KMS-11 (cell line): ENCODE measurements at regions not wholly inside any gene's neighbourhood (a gene's known extent, or its start where the extent isn't known, plus 50 kb on each side); places are given as distances from the start of the nearest gene placed in this dataset.

ENCODE experiments used
- H2AFZ ChIP-seq: fragments of 200-600 bp; sonication (generic); 2 replicates; pipeline ENCODE4 v1.6.1; 2016; ENCODE audit warnings: antibody characterized with exemption, mixed run types, low read depth
- H3K27ac ChIP-seq: fragments of 200-600 bp; sonication (generic); 2 replicates; pipeline ENCODE4 v1.6.1; 2016; ENCODE audit warnings: mild to moderate bottlenecking, mixed run types
- H3K27me3 ChIP-seq: fragments of 200-600 bp; sonication (generic); 2 replicates; pipeline ENCODE4 v1.6.1; 2017; ENCODE audit warnings: mild to moderate bottlenecking, low read depth, mixed run types, moderate library complexity; ENCODE audit not compliant: insufficient read depth
- H3K36me3 ChIP-seq: fragments of 200-600 bp; sonication (generic); 2 replicates; pipeline ENCODE4 v1.6.1; 2017; ENCODE audit warnings: mild to moderate bottlenecking, mixed run types; ENCODE audit not compliant: insufficient read depth
- H3K4me1 ChIP-seq: fragments of 200-600 bp; sonication (generic); 2 replicates; pipeline ENCODE4 v1.6.1; 2016; ENCODE audit warnings: mild to moderate bottlenecking, low read depth, mixed run types; ENCODE audit not compliant: poor library complexity, severe bottlenecking
- H3K4me2 ChIP-seq: fragments of 200-600 bp; sonication (generic); 2 replicates; pipeline ENCODE4 v1.7.0; 2016; ENCODE audit warnings: mild to moderate bottlenecking, mixed run types
- H3K4me3 ChIP-seq: fragments of 200-600 bp; sonication (generic); IDR thresholded peaks from 2 replicates; pipeline ENCODE4 v1.6.1; 2017; ENCODE audit warnings: low read depth, low read length, mixed read lengths; ENCODE audit not compliant: insufficient read depth
- H3K79me2 ChIP-seq: fragments of 200-600 bp; sonication (generic); 2 replicates; pipeline ENCODE4 v1.6.1; 2016; ENCODE audit warnings: low read depth, mixed run types; ENCODE audit not compliant: insufficient read depth
- H3K9ac ChIP-seq: fragments of 200-600 bp; sonication (generic); 2 replicates; pipeline ENCODE4 v1.6.1; 2016; ENCODE audit warnings: mild to moderate bottlenecking, mixed run types
- H4K20me1 ChIP-seq: fragments of 200-600 bp; sonication (generic); 2 replicates; pipeline ENCODE4 v1.6.1; 2016; ENCODE audit warnings: mild to moderate bottlenecking, mixed run types; ENCODE audit not compliant: insufficient read depth
- TF ChIP-seq, protein P1 (sequence below): fragments of 200-600 bp; sonication (generic); conservative IDR thresholded peaks from 2 replicates; pipeline ENCODE4 v1.6.1; 2017; ENCODE audit warnings: low read depth, mild to moderate bottlenecking, antibody characterized with exemption, low read length, moderate library complexity, mixed read lengths

DNA sequence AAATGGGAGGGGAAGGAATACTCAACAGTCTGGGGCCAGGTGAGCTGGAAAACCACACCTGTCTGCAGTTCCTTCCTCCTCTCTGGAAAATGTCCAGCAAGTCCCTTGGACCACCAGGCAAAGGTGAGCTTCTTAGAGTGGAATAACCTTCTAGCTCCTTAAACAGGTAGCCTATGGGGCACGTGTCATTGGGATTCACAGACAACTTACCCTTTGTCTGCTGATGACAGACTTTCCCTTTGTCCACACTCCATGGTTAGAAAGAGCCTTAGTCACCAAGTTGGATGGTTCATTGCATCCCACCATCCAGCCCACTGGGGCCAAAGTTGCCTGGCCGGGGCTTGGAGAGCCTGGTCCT lies 98.0 kb upstream of the ITGA6 start:
- no peak overlapping the region for H2AFZ ChIP-seq

DNA sequence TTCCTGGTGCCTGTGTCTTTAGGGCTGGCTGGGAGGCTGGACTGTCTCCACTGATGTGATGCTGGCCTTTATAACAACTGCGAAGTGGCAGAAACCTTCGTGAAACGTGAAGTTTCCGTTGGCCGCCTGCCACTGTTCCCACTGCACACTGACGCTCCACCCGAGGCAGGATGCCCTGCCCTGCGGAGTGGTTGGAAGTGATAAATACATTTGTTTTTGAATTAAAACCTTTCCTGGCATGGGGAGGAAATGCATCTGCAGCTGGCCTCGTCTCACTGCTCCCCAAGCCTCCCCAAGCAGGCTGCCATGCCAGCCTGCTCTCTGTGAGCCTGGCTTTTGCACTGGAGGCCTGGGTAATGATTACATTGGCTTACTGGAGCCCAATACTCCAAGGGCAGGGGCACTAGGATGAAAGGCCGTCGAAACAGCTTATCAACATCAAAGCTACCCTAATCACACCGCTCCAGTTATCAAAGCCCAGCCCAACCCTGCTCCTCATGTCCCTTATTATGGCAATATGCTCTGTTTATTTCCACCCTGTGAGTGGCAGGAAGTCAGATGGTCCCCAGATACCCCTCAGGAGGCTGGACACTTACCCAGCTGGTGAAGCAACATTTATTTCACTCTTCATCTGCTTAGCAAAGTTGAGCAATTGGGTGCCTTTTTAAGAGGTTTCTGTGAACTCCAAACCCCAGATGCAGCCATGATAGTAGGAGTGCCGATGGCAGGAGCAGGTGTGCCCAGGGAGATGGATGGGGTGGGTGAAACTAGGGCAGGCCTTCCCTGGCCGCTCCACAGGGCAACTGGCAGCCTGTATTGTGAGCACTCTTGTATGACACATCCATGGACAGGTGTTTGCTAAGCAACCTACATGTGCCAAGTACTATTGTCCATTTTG lies 97.4 kb upstream of the ITGA6 start:
- H4K20me1 ChIP-seq = no peaks in the 10 kb centered on the region
- no peak overlapping the region for H3K9ac ChIP-seq
- no peaks in the 10 kb centered on the region for H3K36me3 ChIP-seq
- H3K4me2 ChIP-seq = no peak overlapping the region
- no peaks in the 10 kb centered on the region for H3K79me2 ChIP-seq
- H3K27ac ChIP-seq = no peak overlapping the region
- no peaks in the 10 kb centered on the region for H3K27me3 ChIP-seq
- H3K4me1 ChIP-seq = no peaks in the 10 kb centered on the region
- TF ChIP-seq, protein P1, sequence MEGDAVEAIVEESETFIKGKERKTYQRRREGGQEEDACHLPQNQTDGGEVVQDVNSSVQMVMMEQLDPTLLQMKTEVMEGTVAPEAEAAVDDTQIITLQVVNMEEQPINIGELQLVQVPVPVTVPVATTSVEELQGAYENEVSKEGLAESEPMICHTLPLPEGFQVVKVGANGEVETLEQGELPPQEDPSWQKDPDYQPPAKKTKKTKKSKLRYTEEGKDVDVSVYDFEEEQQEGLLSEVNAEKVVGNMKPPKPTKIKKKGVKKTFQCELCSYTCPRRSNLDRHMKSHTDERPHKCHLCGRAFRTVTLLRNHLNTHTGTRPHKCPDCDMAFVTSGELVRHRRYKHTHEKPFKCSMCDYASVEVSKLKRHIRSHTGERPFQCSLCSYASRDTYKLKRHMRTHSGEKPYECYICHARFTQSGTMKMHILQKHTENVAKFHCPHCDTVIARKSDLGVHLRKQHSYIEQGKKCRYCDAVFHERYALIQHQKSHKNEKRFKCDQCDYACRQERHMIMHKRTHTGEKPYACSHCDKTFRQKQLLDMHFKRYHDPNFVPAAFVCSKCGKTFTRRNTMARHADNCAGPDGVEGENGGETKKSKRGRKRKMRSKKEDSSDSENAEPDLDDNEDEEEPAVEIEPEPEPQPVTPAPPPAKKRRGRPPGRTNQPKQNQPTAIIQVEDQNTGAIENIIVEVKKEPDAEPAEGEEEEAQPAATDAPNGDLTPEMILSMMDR = no peak
- H2AFZ ChIP-seq = no peak overlapping the region
- H3K4me3 ChIP-seq = no peak overlapping the region

More for the DNA sequence above, 98.0 kb upstream of the ITGA6 start:
- Histone ChIP-seq H3K4me2 (no peak overlapping the region), H3K27ac (no peak overlapping the region), H3K4me1 (no peaks in the 10 kb centered on the region), H3K36me3 (no peaks in the 10 kb centered on the region), H3K79me2 (no peaks in the 10 kb centered on the region), H3K4me3 (no peak overlapping the region), H4K20me1 (no peaks in the 10 kb centered on the region), H3K9ac (no peak overlapping the region), H3K27me3 (no peaks in the 10 kb centered on the region)
- TF ChIP-seq, protein P1 = no peak

DNA sequence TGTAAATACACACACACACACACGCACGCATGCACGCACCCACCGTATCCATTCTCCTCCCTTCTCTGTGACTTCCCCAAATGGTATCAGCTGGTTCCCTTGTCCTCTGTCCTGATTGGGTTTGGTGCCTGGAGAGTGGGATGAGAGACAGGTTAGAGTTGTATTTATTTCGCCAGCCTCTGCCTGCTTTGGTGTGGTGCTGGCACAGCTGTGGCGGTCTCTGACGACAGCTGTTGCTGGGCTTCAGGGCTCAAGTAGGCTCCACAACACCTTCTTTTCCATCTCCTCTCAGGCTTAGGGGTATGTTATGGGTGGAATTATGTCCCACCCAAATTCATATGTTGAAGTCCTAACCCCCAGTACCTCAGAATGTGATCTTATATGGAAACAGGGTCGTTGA lies 94.9 kb upstream of the ITGA6 start:
- no peaks in the 10 kb centered on the region for H3K4me1 ChIP-seq
- H3K27me3 ChIP-seq = no peaks in the 10 kb centered on the region

DNA sequence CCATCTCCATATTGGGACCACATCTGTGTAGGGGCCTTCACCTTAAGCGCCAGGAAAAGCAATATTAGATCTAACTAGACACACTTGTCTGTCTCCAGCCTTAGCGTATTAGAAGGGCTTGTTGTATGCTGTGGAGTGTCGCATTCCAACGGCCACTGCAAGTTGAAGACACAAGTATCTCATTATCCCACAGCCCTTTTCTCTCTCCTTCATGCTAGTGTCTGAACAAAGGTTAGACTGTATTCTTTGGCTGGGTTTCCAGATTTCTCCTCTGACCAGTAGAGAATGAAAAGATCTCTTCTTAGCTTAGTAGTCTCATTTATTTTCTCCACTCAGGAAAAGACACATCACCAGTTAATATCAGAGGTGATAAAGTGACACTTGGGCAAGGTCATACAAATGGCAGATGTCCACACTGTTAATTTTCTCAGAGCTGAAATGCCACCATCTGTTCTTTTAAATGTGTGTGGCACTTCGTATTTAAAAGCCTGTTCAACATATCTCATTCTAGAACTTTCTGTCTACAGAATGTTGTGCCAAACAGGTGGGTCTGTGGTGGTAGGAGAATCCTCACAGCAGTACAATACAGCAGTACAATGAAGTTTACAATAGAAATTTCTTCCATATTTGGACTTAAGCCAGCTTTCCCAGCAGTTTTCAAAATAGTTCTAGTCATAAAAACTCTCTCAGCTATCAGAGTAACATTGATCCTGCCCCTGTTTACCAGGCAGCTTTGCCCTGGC lies 94.0 kb upstream of the ITGA6 start:
- Histone ChIP-seq H3K36me3 (no peaks in the 10 kb centered on the region), H3K9ac (no peak overlapping the region), H3K4me3 (no peak overlapping the region), H3K4me2 (no peak overlapping the region), H3K27me3 (no peaks in the 10 kb centered on the region), H2AFZ (no peak overlapping the region), H3K4me1 (no peaks in the 10 kb centered on the region), H3K79me2 (no peaks in the 10 kb centered on the region), H3K27ac (no peak overlapping the region), H4K20me1 (no peaks in the 10 kb centered on the region)
- TF ChIP-seq, protein P1 = no peak

More for the DNA sequence above, 94.9 kb upstream of the ITGA6 start:
- H3K79me2 ChIP-seq = no peaks in the 10 kb centered on the region
- no peak overlapping the region for H3K9ac ChIP-seq
- no peak overlapping the region for H3K4me3 ChIP-seq
- H3K27ac ChIP-seq = no peak overlapping the region
- no peak overlapping the region for H2AFZ ChIP-seq
- no peaks in the 10 kb centered on the region for H4K20me1 ChIP-seq
- no peaks in the 10 kb centered on the region for H3K36me3 ChIP-seq
- TF ChIP-seq, protein P1 = no peak
- no peak overlapping the region for H3K4me2 ChIP-seq
